Body of pancreas (tissue), 4 donors: ENCODE measurements at regions not wholly inside any gene's neighbourhood (a gene's known extent, or its start where the extent isn't known, plus 50 kb on each side); places are given as distances from the start of the nearest gene placed in this dataset.

Source experiments
- POLR2A ChIP-seq, 3 donors: fragments of 450-650 bp; IDR thresholded peaks; one replicate each; pipeline ENCODE4 v1.6.1; 2016; ENCODE audit warnings: antibody characterized with exemption in 3 of 3, mild to moderate bottlenecking in 2 of 3
- TF ChIP-seq, protein P1 (sequence below), 7 experiments: fragments of 450-650 bp in 4 of 7; fragments of 200-600 bp in 3 of 7; sonication (generic) in 3 of 7; IDR thresholded peaks; one replicate each; pipeline ENCODE4 v1.5.1; 2016 to 2019; ENCODE audit warnings: antibody characterized with exemption in 7 of 7

DNA sequence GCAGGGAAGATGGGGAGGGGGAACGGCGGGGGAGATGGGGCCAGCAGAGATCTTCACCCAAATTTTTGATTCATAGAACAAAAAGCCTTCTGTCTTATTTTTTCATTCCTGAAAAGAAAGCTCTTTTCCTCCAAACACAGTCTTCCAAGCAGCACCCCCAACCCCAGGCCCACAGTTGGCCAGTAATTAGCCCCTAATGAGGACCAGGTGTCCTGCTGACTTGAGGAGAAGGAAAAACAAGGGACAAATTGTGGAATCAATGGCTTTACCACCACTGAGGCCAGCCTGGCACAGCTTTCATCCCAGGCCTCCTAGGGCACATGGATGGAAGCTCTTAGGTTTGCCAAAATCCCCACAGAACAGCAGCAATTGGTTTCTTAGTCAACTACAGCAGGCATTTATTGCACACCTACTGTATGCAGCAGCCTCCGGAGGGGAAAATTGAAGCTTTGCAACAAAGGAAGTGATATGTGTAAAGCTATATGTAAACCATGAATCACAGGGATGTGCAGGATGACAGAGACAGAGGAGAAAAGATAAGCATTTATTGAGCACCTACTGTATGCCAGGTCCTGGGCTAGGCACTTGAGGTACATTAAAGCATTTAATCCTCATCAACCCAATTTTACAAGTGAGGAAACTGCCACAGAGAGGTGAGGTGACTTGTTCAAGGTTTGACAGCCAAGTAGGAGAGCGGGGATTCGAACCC lies 199.5 kb downstream of the TBC1D2B start:
- TF ChIP-seq, protein P1, sequence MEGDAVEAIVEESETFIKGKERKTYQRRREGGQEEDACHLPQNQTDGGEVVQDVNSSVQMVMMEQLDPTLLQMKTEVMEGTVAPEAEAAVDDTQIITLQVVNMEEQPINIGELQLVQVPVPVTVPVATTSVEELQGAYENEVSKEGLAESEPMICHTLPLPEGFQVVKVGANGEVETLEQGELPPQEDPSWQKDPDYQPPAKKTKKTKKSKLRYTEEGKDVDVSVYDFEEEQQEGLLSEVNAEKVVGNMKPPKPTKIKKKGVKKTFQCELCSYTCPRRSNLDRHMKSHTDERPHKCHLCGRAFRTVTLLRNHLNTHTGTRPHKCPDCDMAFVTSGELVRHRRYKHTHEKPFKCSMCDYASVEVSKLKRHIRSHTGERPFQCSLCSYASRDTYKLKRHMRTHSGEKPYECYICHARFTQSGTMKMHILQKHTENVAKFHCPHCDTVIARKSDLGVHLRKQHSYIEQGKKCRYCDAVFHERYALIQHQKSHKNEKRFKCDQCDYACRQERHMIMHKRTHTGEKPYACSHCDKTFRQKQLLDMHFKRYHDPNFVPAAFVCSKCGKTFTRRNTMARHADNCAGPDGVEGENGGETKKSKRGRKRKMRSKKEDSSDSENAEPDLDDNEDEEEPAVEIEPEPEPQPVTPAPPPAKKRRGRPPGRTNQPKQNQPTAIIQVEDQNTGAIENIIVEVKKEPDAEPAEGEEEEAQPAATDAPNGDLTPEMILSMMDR (IDR thresholded peaks at IDR 0.05) = no peak
- no peak for TF ChIP-seq POLR2A (IDR thresholded peaks at IDR 0.05)
